ENCODE measurements at regions not wholly inside any gene's neighbourhood (a gene's known extent, or its start where the extent isn't known, plus 50 kb on each side); places are given as distances from the start of the nearest gene placed in this dataset.

GRCh38 chrX:12042615-12043014, 95.7 kb upstream of the FRMPD4 start:
- 5% methylated on average over 4 of the region's 4 CpGs for WGBS (ENCODE audit: low lambda C conversion rate)
- TF ChIP-seq, protein P1, sequence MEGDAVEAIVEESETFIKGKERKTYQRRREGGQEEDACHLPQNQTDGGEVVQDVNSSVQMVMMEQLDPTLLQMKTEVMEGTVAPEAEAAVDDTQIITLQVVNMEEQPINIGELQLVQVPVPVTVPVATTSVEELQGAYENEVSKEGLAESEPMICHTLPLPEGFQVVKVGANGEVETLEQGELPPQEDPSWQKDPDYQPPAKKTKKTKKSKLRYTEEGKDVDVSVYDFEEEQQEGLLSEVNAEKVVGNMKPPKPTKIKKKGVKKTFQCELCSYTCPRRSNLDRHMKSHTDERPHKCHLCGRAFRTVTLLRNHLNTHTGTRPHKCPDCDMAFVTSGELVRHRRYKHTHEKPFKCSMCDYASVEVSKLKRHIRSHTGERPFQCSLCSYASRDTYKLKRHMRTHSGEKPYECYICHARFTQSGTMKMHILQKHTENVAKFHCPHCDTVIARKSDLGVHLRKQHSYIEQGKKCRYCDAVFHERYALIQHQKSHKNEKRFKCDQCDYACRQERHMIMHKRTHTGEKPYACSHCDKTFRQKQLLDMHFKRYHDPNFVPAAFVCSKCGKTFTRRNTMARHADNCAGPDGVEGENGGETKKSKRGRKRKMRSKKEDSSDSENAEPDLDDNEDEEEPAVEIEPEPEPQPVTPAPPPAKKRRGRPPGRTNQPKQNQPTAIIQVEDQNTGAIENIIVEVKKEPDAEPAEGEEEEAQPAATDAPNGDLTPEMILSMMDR (IDR thresholded peaks at IDR 0.05) = no peak
- no peak for TF ChIP-seq TEAD4 (IDR thresholded peaks at IDR 0.05; ENCODE audit: borderline replicate concordance, insufficient read depth)
- no peak for TF ChIP-seq ELF1 (IDR thresholded peaks at IDR 0.05)
- TF ChIP-seq FOSL2 (IDR thresholded peaks at IDR 0.05; ENCODE audit: borderline replicate concordance, low read depth) = no peak
- H3K9me2 ChIP-seq = no peaks in the 10 kb centered on the region
- no peak overlapping the region for H3K9ac ChIP-seq
- H3K4me2 ChIP-seq = no peak overlapping the region
- no peaks in the 10 kb centered on the region for H4K20me1 ChIP-seq (ENCODE audit: insufficient read depth)
- no peak overlapping the region for H3K27ac ChIP-seq (ENCODE audit: low read depth in 2 of 2, low read length in 1 of 2)
- POLR2A ChIA-PET = no interaction called here
- no peaks in the 10 kb centered on the region for H3K4me1 ChIP-seq (ENCODE audit: control insufficient read depth in 1 of 2, insufficient read depth in 2 of 2, low read depth in 1 of 2, low read length in 1 of 2)
- H3K36me3 ChIP-seq (replicated peaks in 1 of 2; ENCODE audit: control insufficient read depth in 1 of 2, insufficient read depth in 2 of 2, low read length in 1 of 2) = no peaks in the 10 kb centered on the region
- H3K79me2 ChIP-seq (ENCODE audit: insufficient read depth) = no peaks in the 10 kb centered on the region
- no peaks in the 10 kb centered on the region for H3F3A ChIP-seq (replicated peaks; ENCODE audit: insufficient read depth)
- H3K27me3 ChIP-seq (ENCODE audit: insufficient read depth) = no peaks in the 10 kb centered on the region
- H3K4me3 ChIP-seq (ENCODE audit: low read depth in 2 of 2, low read length in 1 of 2) = no peak overlapping the region
- CTCF ChIA-PET = no interaction called here
- H3K9me3 ChIP-seq = no peaks in the 10 kb centered on the region
- DNase-seq = no peak
- no peak overlapping the region for H2AFZ ChIP-seq (ENCODE audit: low read depth)

GRCh38 chrX:12052109-12052508, 86.2 kb upstream of the FRMPD4 start:
- Histone ChIP-seq H3K4me2 (no peak overlapping the region), H3K79me2 (ENCODE audit: insufficient read depth) (no peaks in the 10 kb centered on the region), H3K4me3 (ENCODE audit: low read depth in 2 of 2, low read length in 1 of 2) (no peak overlapping the region), H3K4me1 (ENCODE audit: control insufficient read depth in 1 of 2, insufficient read depth in 2 of 2, low read depth in 1 of 2, low read length in 1 of 2) (no peaks in the 10 kb centered on the region), H3K36me3 (replicated peaks in 1 of 2; ENCODE audit: control insufficient read depth in 1 of 2, insufficient read depth in 2 of 2, low read length in 1 of 2) (no peaks in the 10 kb centered on the region), H3K27me3 (ENCODE audit: insufficient read depth) (no peaks in the 10 kb centered on the region), H2AFZ (ENCODE audit: low read depth) (no peak overlapping the region), H3K9me3 (no peaks in the 10 kb centered on the region), H3K9me2 (no peaks in the 10 kb centered on the region), H4K20me1 (ENCODE audit: insufficient read depth) (no peaks in the 10 kb centered on the region), H3K27ac (ENCODE audit: low read depth in 2 of 2, low read length in 1 of 2) (no peak overlapping the region), H3K9ac (no peak overlapping the region), H3F3A (replicated peaks; ENCODE audit: insufficient read depth) (no peaks in the 10 kb centered on the region)
- CTCF ChIA-PET = no interaction called here
- DNase-seq = no peak
- POLR2A ChIA-PET = no interaction called here
- WGBS (ENCODE audit: low lambda C conversion rate) = 6% methylated on average over 1 of the region's 1 CpG
- no peak for TF ChIP-seq FOSL2 (IDR thresholded peaks at IDR 0.05; ENCODE audit: borderline replicate concordance, low read depth)

DNA sequence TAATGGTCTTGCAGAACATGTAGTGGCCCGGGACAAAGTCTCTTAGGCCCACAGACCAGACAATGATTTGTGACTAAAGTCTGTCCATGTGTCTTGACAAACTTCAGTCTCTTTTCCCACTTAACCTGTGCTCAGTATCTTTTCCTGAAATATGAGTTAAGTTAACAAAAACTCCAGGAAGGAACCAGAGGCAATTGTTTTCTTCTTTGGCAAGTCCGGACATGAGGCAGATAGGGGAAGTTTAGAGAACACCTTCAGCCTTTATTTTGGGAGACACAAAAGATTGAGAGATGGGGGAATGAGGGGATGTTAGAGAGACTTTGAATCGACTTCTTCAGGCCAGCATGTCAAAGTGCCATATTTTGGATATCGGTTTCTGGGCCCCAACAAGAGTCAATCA, 80.2 kb upstream of the FRMPD4 start:
- WGBS (ENCODE audit: low lambda C conversion rate) = 5% methylated on average over 4 of the region's 4 CpGs
- POLR2A ChIA-PET = no interaction called here
- DNase-seq = no peak
- TF ChIP-seq TEAD4 (IDR thresholded peaks at IDR 0.05; ENCODE audit: borderline replicate concordance, insufficient read depth) = no peak
- TF ChIP-seq FOXJ3 (CRISPR knock-in tag; IDR thresholded peaks at IDR 0.05) = no peak
- TF ChIP-seq POLR2AphosphoS5 (IDR thresholded peaks at IDR 0.05; ENCODE audit: low read depth, low read length) = no peak
- TF ChIP-seq FOSL2 (IDR thresholded peaks at IDR 0.05; ENCODE audit: borderline replicate concordance, low read depth) = no peak
- no peak for TF ChIP-seq CHD2 (IDR thresholded peaks at IDR 0.05; ENCODE audit: low read length, partially characterized antibody)
- TF ChIP-seq RAD21 (IDR thresholded peaks at IDR 0.05; ENCODE audit: low read length) = no peak
- TF ChIP-seq TCF12 (IDR thresholded peaks at IDR 0.05) = no peak
- TF ChIP-seq, protein P2, sequence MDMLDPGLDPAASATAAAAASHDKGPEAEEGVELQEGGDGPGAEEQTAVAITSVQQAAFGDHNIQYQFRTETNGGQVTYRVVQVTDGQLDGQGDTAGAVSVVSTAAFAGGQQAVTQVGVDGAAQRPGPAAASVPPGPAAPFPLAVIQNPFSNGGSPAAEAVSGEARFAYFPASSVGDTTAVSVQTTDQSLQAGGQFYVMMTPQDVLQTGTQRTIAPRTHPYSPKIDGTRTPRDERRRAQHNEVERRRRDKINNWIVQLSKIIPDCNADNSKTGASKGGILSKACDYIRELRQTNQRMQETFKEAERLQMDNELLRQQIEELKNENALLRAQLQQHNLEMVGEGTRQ (IDR thresholded peaks at IDR 0.05; ENCODE audit: borderline replicate concordance, low read depth, low read length) = no peak
- TF ChIP-seq GATA2 (CRISPR knock-in tag; IDR thresholded peaks at IDR 0.05) = no peak
- TF ChIP-seq, protein P3, sequence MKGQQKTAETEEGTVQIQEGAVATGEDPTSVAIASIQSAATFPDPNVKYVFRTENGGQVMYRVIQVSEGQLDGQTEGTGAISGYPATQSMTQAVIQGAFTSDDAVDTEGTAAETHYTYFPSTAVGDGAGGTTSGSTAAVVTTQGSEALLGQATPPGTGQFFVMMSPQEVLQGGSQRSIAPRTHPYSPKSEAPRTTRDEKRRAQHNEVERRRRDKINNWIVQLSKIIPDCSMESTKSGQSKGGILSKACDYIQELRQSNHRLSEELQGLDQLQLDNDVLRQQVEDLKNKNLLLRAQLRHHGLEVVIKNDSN (IDR thresholded peaks at IDR 0.05; ENCODE audit: borderline replicate concordance, low read depth) = no peak
- no peak for TF ChIP-seq YY1 (IDR thresholded peaks at IDR 0.05; ENCODE audit: low read depth)
- no peak for TF ChIP-seq EZH2phosphoT487 (IDR thresholded peaks at IDR 0.05; ENCODE audit: borderline replicate concordance, low read depth)
- no peak for TF ChIP-seq RCOR1 (IDR thresholded peaks at IDR 0.05; ENCODE audit: low read length)
- TF ChIP-seq JUND (IDR thresholded peaks at IDR 0.05) = no peak
- TF ChIP-seq, protein P1 (IDR thresholded peaks at IDR 0.05) = no peak

More for the DNA sequence above, 80.2 kb upstream of the FRMPD4 start:
- Histone ChIP-seq H3K4me2 (no peak overlapping the region), H3K4me3 (ENCODE audit: low read depth in 2 of 2, low read length in 1 of 2) (no peak overlapping the region), H3K9me2 (no peaks in the 10 kb centered on the region), H3F3A (replicated peaks; ENCODE audit: insufficient read depth) (no peaks in the 10 kb centered on the region), H3K27ac (ENCODE audit: low read depth in 2 of 2, low read length in 1 of 2) (no peak overlapping the region), H3K27me3 (ENCODE audit: insufficient read depth) (no peaks in the 10 kb centered on the region), H3K4me1 (ENCODE audit: control insufficient read depth in 1 of 2, insufficient read depth in 2 of 2, low read depth in 1 of 2, low read length in 1 of 2) (no peaks in the 10 kb centered on the region), H2AFZ (ENCODE audit: low read depth) (no peak overlapping the region), H3K9me3 (no peaks in the 10 kb centered on the region), H3K79me2 (ENCODE audit: insufficient read depth) (no peaks in the 10 kb centered on the region), H4K20me1 (ENCODE audit: insufficient read depth) (no peaks in the 10 kb centered on the region), H3K36me3 (replicated peaks in 1 of 2; ENCODE audit: control insufficient read depth in 1 of 2, insufficient read depth in 2 of 2, low read length in 1 of 2) (no peaks in the 10 kb centered on the region), H3K9ac (no peak overlapping the region)
- CTCF ChIA-PET = no interaction called here
